NCI-H146 treated with DMSO at 0.1 percent for 48 hours (cell line): ENCODE measurements at regions not wholly inside any gene's neighbourhood (a gene's known extent, or its start where the extent isn't known, plus 50 kb on each side); places are given as distances from the start of the nearest gene placed in this dataset.

Experiments
- DNase-seq: peaks from one replicate; lab custom pipeline; 2025; ENCODE audit not compliant: unreplicated experiment; lab: John Stamatoyannopoulos, UW

GRCh38 chr7:21028186-21028585 lies 241.5 kb upstream of the SP8 start:
- DNase-seq = peak; percentile 69

- no peak for DNase-seq
Measured at GRCh38 chr7:21028599-21028998, 241.9 kb upstream of the SP8 start.

DNA sequence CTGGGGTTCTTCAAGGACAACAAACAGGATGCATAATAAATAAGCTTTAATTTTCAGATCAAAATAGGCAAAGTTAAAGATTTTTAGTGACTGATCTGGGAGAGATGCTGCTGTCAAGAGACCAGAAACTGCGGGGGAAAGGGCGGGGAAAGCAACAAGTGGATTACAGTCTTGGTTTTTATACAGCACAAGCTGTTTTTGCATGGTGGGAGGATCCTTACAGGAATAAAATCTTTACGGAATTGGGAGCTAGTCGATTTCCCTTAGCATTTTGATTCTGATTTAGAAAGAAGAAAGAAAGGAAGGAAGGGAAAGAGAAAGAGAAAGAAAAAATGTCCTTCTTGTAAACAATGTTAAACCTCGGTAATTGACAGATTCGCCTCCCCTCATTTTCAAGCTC lies 242.3 kb upstream of the SP8 start:
- DNase-seq = no peak

GRCh38 chr7:21030237-21030871 lies 243.7 kb upstream of the SP8 start:
- DNase-seq = no peak

DNA sequence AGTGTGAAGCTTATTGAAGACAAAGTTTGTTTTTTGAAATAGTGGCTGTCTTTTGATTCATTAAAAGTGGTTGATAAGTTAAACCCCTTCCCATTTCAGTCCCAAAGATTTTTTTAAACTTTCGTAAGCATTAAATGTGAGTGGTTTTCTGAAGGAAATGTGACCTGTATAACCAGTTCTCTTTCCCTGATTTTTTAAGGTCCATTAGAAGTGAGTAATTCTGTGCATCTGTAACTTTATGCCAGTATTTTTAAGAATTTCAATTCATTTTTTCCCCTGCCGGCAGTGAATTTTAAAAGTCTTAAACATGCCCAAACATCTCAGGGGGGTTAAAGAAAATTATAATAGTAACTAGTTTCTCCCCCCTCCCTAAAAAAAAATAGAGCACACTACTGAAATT lies 254.6 kb upstream of the SP8 start:
- DNase-seq = no peak

GRCh38 chr7:21041666-21042065 lies 255.0 kb upstream of the SP8 start:
- DNase-seq = no peak

DNA sequence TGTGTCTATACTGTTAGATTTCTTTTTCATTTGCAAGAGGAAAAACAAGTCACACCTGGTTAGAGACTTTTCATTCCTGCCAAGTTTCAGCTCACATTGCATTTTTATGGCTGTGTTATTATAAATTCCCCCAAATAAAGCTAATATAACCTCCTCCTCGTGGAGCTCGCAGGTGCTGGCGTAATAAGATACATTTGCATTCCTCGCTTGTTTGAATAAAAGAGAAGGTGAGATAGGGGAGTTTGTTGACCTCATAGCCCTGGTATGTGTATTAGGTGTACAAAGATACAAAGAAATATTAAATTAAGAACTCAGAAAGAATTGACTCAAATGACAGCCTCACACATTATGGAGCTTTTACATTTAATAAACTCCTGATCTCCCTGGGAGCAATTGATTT lies 257.7 kb upstream of the SP8 start:
- no peak for DNase-seq

DNA sequence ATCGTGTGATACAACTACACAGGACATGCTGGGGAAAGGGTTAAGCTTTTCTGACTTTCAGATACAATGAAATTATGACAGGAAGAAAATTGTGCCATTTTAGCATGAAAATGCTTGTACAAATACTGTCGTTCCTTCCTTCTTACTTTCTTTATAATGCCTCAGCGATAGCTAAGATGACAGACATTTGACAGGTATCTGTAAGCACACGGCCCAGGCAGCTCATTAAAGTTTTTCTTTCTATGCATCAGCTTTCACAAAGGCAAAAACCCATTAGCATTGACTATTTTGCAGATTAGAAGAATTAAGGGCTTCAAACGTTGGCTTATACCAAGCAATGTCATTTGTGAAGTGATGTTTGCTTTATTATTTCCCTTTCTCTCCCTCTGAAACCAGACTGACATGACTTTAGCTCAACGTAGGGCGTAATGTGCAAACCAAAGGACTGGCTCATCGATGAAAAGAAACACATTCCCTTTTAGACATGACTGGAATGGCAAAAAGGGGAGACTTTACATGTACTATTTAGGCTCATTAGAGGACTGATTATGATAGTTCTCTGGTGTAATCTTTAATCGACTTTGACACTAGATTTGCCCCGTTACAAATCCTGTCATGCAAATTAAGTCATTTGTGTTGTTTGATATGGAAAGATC lies 258.4 kb upstream of the SP8 start:
- no peak for DNase-seq

GRCh38 chr7:21051865-21052264 lies 265.2 kb upstream of the SP8 start:
- no peak for DNase-seq

DNA sequence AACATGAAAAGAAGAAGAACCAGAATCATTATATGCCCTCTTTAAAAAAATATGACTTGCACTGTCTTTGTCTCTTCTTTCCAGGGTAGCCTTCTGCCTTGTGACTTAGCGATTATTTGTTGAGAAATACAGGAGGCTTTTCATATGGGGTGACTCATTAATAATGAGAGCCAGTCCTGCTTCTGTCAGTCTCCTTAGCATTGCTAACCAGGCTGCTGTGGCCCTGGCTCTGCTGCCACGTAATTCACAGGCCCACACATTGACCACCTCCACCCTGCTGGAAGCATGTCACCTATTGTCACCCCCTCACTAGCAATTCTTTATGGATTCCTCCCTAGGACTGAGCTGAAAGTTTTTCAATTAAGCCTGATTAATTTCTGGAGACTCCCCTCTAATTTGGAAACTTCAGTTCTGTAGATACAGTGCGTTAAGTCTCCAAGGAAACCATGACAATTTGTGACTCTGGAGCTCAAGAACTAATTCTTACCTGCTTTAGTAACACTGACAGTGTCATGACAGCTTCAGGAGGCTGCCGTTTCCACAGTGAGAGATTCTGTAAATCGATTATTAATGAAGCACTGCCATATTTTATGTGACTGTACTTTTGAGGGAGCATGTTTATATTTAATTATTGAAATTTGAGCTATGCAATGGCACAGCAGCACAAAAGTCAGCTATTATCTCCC lies 267.9 kb upstream of the SP8 start:
- DNase-seq = no peak

DNA sequence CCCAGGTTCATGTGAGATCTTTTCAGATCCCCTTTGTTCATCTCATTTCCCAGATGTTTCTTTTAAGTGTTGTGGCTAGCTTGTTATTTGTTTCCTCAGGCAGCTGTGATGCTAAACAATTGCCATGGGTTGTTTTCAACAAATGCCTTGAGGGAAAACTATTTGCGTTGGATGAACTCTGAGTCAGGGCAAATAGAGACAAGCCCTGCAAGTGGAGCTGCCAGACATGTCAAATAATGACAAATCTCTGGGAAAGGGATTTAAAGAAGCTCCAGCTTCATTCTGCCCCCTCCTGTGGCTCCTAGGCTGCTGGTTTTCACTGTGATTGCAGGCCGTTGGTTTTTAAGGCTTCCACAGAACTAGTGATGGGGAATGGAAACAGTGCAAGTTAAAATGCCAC lies 272.4 kb upstream of the SP8 start:
- no peak for DNase-seq

- DNase-seq = no peak
Measured at GRCh38 chr7:21063106-21063505, 276.4 kb upstream of the SP8 start.

- no peak for DNase-seq
Measured at GRCh38 chr7:21064698-21065648, 278.3 kb upstream of the SP8 start.

DNA sequence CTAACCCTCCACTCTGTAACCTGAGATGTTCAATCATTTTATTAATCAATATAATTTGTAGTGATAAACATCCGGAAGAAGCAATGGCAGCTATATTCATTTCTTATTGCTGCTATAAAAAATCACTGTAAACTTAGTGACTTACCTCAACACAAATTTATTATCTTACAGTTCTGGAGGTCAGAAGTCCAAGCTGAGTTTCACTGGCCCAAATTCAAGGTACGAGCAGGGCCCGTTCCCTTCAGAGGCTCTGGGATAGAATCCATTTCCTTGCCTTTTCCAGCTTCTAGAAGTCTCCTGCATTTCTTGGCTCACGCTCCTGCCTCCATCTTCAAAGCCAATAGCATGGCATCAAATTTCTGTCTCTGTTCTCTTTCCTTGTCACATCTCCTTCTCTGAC lies 279.5 kb upstream of the SP8 start:
- DNase-seq = no peak

DNA sequence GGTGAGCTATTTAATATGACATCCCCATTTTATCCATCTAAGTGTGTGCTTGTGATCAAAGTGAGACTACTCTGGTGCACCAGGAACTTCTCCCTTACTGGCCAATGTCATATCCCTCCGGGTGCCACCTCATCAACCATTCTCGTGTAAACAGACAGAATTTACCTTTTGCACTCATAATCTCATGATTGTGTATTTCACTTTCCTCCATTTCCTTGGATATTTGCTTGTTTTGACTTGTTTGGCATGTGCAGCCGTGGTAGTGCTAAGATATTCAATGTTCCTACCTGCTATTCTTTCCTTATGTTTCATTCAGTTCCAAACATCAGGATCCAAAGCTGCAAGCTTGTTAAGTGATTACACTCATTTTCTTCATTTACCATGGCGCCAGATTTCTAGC lies 280.5 kb upstream of the SP8 start:
- no peak for DNase-seq

GRCh38 chr7:21070571-21071090 lies 283.9 kb upstream of the SP8 start:
- DNase-seq = no peak

GRCh38 chr7:21071561-21072501 lies 285.1 kb upstream of the SP8 start:
- DNase-seq = no peak

DNA sequence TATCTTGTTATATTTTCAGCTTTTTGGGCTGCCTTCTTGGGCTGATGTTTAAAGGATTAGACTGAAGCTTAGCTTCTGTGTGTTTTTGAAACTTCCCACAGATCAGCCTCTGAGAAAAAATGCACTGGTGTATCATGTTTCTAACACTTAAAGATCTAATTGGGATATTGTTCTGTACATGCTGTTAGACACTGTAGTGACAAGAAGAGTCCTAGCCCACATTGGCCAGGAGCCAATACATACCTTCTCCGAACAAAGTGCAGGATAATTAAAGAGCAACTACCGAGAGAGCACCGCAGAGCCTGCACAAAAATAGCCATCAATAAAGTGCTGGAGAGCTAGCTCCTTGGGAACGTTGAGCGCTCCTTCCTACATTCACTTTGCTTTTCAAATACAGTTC lies 289.4 kb upstream of the SP8 start:
- peak; percentile 92 for DNase-seq

DNA sequence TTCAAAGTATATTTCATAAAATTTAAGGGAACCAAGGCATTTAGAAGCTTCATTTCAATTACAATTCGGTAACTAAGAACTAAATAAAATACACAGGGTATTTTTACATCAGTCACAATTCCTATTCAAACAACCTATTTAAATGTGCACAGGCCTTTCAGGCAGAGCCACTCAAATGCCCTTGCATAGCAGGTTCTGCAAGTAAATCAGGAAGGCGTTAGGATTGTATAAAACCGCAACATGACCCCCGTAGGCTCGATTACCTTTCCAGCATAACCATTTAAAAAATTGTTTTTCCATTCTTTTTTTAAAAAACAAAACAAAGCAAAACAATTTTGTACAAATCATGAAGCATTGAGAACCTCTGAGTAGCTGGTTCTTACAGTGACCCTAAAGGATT lies 289.9 kb upstream of the SP8 start:
- no peak for DNase-seq

GRCh38 chr7:21077602-21078001 lies 290.9 kb upstream of the SP8 start:
- DNase-seq = no peak
